CD4-positive, alpha-beta T cell treated with Interleukin-6 for 4 hours (primary cell): ENCODE measurements at regions not wholly inside any gene's neighbourhood (a gene's known extent, or its start where the extent isn't known, plus 50 kb on each side); places are given as distances from the start of the nearest gene placed in this dataset.
A peak's percentile ranks its signal among the peaks of the same experiment; 100 is the strongest.
"Not testable (repeated sequence)": the region's sequence is repeated elsewhere in the genome, so short reads cannot be mapped to it uniquely, and the experiment has no call there.

ENCODE experiments used
- DNase-seq: peaks from one replicate; pipeline ENCODE4 v3.0.0-alpha.2; 2020; ENCODE audit warnings: mixed read lengths

DNA sequence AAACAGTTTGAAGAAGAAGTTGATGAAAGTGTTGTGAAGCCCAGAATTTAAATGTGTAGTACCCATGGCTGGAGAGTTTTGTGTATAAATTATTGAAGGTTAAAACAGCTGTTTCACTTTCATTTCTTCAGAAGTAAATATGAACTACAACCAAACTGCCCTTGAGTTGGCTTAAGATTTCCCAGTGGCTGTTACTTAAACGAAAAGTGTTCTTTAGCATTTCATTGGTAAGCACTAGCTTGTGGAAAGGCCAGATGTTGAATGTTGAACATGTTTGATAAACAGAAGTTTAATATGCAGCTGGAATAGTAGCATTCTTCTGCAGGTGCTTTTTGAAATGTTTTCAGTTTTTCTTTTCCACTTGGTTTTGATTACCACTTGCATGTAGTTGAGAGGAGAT, 83.2 kb upstream of the TNRC6B start:
- no peak for DNase-seq

GRCh38 chr22:40099887-40100286, 77.8 kb upstream of the TNRC6B start:
- DNase-seq: not testable (repeated sequence)

DNA sequence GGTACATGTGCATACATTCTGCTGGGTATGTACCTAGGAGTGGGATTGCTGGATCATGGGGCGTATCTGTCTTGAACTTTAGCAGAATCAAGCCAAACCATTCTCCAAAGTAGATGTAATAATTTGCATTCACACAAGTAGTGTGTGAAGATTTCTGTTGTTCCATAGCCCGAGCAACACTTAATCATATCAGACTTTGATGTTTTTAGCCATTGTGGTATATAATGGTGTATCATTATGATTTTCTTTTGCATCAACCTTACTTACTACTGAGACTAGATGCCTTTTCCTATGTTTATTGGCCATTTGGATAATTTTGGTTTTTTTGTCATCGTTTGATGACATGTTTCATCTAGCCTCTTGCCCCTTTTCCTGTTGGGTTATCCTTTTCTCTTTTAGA, 72.0 kb upstream of the TNRC6B start:
- DNase-seq: no peak

DNA sequence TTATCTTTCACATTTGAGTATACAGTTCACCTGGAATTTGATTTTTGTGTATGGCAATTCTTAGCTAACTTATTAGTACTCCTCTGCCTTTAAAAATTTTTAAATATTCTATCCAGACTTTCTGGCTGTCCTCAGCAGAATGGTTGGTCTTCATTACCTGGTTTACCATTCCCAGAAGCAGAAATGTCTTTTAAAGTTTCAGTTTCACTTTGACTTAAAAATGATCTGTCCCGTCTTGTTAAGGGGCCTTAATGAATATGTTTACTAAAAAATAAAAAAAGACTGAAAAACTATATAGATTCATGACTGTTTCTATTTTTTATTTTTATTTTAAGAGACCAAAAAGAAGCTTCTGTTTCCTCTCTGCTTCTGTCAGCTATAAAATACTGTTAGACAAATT, 70.5 kb upstream of the TNRC6B start:
- no peak for DNase-seq

GRCh38 chr22:40107851-40108378, 69.8 kb upstream of the TNRC6B start:
- DNase-seq: peak; percentile 24

DNA sequence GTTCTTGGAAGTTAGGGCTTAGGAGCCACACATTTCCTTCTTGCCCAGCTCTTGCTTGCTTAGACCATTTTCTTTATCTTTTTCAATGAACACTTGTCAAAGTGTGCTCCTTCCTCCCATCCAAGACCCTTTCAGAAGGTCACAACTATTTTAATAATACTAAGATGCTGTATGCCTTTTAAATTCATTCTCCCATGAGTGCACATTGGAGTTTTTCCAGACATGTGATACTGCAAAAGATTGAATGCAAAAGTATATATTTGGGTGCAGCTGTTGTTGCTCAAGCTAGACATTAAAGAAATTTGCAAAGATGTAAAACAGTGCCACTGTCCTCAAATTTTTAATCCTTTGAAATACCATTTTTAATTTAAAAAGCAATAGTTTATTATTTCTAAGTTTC, 69.3 kb upstream of the TNRC6B start:
- no peak for DNase-seq

- DNase-seq: not testable (repeated sequence)
Observed at GRCh38 chr22:40108926-40109325, 68.8 kb upstream of the TNRC6B start.

- no peak for DNase-seq
Observed at GRCh38 chr22:40111451-40111850, 66.3 kb upstream of the TNRC6B start.

DNA sequence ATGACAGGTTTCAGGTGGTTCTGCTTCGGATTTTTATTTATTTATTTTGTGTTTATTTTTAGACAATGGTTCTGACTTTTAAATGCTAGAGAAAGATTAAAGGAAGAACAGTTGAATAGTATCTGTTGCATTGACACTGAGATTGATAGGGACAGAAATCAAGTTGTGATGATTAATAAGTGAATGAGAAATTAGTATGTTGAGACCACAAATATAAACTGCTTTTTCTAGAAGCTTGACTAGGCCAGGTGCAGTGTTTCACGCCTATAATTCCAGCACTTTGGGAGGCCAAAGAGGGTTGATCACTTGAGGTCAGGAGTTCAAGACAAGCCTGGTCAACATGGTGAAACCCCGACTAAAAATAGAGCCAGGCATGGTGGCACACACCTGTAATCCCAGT, 65.1 kb upstream of the TNRC6B start:
- no peak for DNase-seq

DNA sequence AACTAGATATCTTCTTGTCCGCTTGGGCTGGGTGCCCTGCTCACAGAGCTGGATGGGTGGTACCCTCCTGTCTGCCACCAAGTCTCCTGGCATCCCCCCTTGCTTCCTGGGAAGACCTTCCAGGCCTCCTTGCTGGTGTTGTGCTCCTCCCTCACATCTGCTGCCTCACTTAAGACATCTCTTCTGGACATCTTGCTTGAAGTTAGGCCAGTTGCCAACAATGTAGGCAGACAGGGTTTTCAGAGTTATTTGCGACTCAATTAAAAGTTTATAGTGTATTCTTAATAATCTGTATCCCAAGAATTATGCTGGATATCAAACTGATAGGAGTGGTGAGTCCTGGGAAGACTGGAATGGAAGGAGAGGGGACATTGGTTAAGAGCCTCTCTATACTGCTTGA, 64.0 kb upstream of the TNRC6B start:
- no peak for DNase-seq

- DNase-seq: no peak
Observed at GRCh38 chr22:40114411-40114810, 63.3 kb upstream of the TNRC6B start.

DNA sequence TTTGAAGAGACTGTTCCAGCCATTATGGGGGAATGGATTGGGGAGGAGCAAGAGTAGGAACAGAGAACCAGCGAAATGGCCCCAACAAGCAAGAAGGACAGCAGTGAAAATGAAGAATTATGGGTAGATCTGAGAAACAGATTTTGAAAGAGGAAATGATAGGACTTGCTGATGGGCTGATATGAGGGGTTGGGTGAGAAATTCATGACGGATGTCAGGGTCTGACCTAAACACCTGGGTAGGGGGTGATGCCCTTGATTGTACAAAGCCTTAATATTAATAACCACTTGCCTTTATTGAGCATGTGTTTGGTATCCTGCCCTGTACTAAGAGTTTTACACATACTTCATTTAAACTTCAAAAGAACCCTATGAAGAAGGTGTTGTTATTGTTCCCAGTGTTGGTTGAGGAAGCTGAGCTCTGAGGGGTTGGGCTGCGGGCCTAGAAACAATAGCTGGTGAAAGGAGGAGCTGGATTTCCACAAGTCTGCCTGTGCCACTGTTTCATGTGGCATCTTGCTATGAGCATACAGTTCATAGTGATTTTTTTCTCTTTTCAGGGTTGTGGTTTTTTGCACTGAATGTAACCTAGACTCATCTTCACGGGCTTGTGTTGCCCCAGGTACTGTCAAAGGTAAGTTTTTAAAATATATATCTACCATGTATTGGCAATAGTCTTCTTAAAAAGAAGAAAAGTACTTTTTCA, 61.1 kb upstream of the TNRC6B start:
- peak; percentile 75 for DNase-seq

- DNase-seq: no peak
Observed at GRCh38 chr22:40118979-40119378, 58.7 kb upstream of the TNRC6B start.

- DNase-seq: no peak
Observed at GRCh38 chr22:40120848-40121247, 56.9 kb upstream of the TNRC6B start.

GRCh38 chr22:40121461-40121860, 56.3 kb upstream of the TNRC6B start:
- no peak for DNase-seq

GRCh38 chr22:40122792-40123191, 54.9 kb upstream of the TNRC6B start:
- DNase-seq: no peak

DNA sequence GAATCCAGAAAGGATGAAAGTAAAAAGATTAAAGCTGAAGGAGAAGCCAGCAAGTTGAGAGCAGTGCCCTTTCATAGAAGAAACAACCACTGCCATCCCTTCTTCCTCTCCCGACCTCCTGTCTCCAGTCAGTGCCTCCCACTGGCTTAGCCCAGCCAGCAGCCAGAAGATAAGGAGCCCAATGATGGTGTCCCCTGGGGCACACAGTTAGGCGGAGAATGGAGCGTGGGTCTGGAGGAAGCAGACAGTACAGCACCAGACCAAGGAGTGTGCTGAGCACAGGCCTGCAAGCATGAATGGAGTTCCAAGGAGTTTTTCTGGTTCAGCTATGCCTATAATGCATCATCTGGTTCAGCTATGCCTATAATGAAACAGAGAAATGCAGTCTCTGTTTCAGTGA, 54.3 kb upstream of the TNRC6B start:
- no peak for DNase-seq
